ENCODE measurements at regions not wholly inside any gene's neighbourhood (a gene's known extent, or its start where the extent isn't known, plus 50 kb on each side); places are given as distances from the start of the nearest gene placed in this dataset.

GRCh38 chr6:71619836-71620235 is 266.5 kb upstream of the RIMS1 start:
- H3K27ac Mint-ChIP-seq: no peak overlapping the region
- POLR2A ChIA-PET: no interaction called here
- no peaks in the 10 kb centered on the region for H3K4me1 Mint-ChIP-seq (ENCODE audit: low read depth)
- no peaks in the 10 kb centered on the region for H3K27me3 Mint-ChIP-seq
- H3K4me3 Mint-ChIP-seq: no peak overlapping the region
- H3K36me3 Mint-ChIP-seq: no peaks in the 10 kb centered on the region
- H3K9me3 Mint-ChIP-seq: peaks cover 6% of the 10 kb centered on the region
- no peak for DNase-seq
- intact Hi-C loops (cut with micrococcal nuclease): no loop called here
- CTCF ChIA-PET: no interaction called here

- no peak overlapping the region for H3K27ac Mint-ChIP-seq
- intact Hi-C loops (cut with micrococcal nuclease): no loop called here
- H3K9me3 Mint-ChIP-seq: peaks cover 25% of the 10 kb centered on the region
- ChIA-PET POLR2A (no interaction called here), CTCF (no interaction called here)
- H3K4me1 Mint-ChIP-seq (ENCODE audit: low read depth): no peaks in the 10 kb centered on the region
- DNase-seq: no peak
- H3K36me3 Mint-ChIP-seq: no peaks in the 10 kb centered on the region
- no peaks in the 10 kb centered on the region for H3K27me3 Mint-ChIP-seq
- no peak overlapping the region for H3K4me3 Mint-ChIP-seq
Measured at GRCh38 chr6:71621918-71622519, 264.3 kb upstream of the RIMS1 start.

- intact Hi-C loops (cut with micrococcal nuclease): no loop called here
- DNase-seq: no peak
- no peaks in the 10 kb centered on the region for H3K4me1 Mint-ChIP-seq (ENCODE audit: low read depth)
- H3K27me3 Mint-ChIP-seq: no peaks in the 10 kb centered on the region
- no peak overlapping the region for H3K4me3 Mint-ChIP-seq
- POLR2A ChIA-PET: no interaction called here
- no peaks in the 10 kb centered on the region for H3K9me3 Mint-ChIP-seq
- CTCF ChIA-PET: no interaction called here
- no peaks in the 10 kb centered on the region for H3K36me3 Mint-ChIP-seq
- H3K27ac Mint-ChIP-seq: no peak overlapping the region
Measured at GRCh38 chr6:71642120-71642519, 244.2 kb upstream of the RIMS1 start.

GRCh38 chr6:71642793-71643192 is 243.6 kb upstream of the RIMS1 start:
- Mint-ChIP-seq H3K36me3 (no peaks in the 10 kb centered on the region), H3K27ac (no peak overlapping the region), H3K4me1 (ENCODE audit: low read depth) (no peaks in the 10 kb centered on the region), H3K27me3 (no peaks in the 10 kb centered on the region), H3K4me3 (no peak overlapping the region), H3K9me3 (no peaks in the 10 kb centered on the region)
- DNase-seq: no peak
- intact Hi-C loops (cut with micrococcal nuclease): no loop called here
- CTCF ChIA-PET: no interaction called here
- POLR2A ChIA-PET: no interaction called here

GRCh38 chr6:71645299-71645698 is 241.1 kb upstream of the RIMS1 start:
- Mint-ChIP-seq H3K27me3 (no peaks in the 10 kb centered on the region), H3K9me3 (no peaks in the 10 kb centered on the region), H3K36me3 (no peaks in the 10 kb centered on the region), H3K27ac (no peak overlapping the region), H3K4me3 (no peak overlapping the region), H3K4me1 (ENCODE audit: low read depth) (no peaks in the 10 kb centered on the region)
- CTCF ChIA-PET: no interaction called here
- intact Hi-C loops (cut with micrococcal nuclease): no loop called here
- POLR2A ChIA-PET: no interaction called here
- DNase-seq: no peak

GRCh38 chr6:71649915-71650314 is 236.4 kb upstream of the RIMS1 start:
- POLR2A ChIA-PET: no interaction called here
- Mint-ChIP-seq H3K36me3 (no peaks in the 10 kb centered on the region), H3K4me3 (no peak overlapping the region), H3K27ac (no peak overlapping the region), H3K4me1 (ENCODE audit: low read depth) (no peaks in the 10 kb centered on the region), H3K9me3 (no peaks in the 10 kb centered on the region), H3K27me3 (no peaks in the 10 kb centered on the region)
- CTCF ChIA-PET: no interaction called here
- no peak for DNase-seq
- intact Hi-C loops (cut with micrococcal nuclease): no loop called here

GRCh38 chr6:71651636-71652035 is 234.7 kb upstream of the RIMS1 start:
- Mint-ChIP-seq H3K9me3 (no peaks in the 10 kb centered on the region), H3K36me3 (no peaks in the 10 kb centered on the region), H3K27ac (no peak overlapping the region), H3K4me3 (no peak overlapping the region), H3K27me3 (no peaks in the 10 kb centered on the region), H3K4me1 (ENCODE audit: low read depth) (no peaks in the 10 kb centered on the region)
- intact Hi-C loops (cut with micrococcal nuclease): no loop called here
- ChIA-PET CTCF (interaction anchor here (0.6 kb wide), 1 partner anchor 343 kb away, joined by 3 read pairs; no protein-coding TSS in a partner anchor), POLR2A (no interaction called here)
- no peak for DNase-seq

- no peak for DNase-seq
- H3K9me3 Mint-ChIP-seq: no peaks in the 10 kb centered on the region
- no peaks in the 10 kb centered on the region for H3K4me1 Mint-ChIP-seq (ENCODE audit: low read depth)
- CTCF ChIA-PET: no interaction called here
- H3K36me3 Mint-ChIP-seq: no peaks in the 10 kb centered on the region
- intact Hi-C loops (cut with micrococcal nuclease): no loop called here
- no peak overlapping the region for H3K4me3 Mint-ChIP-seq
- POLR2A ChIA-PET: no interaction called here
- no peak overlapping the region for H3K27ac Mint-ChIP-seq
- H3K27me3 Mint-ChIP-seq: no peaks in the 10 kb centered on the region
Measured at GRCh38 chr6:71656121-71656520, 230.2 kb upstream of the RIMS1 start.

- intact Hi-C loops (cut with micrococcal nuclease): no loop called here
- ChIA-PET POLR2A (no interaction called here), CTCF (no interaction called here)
- Mint-ChIP-seq H3K27me3 (no peaks in the 10 kb centered on the region), H3K9me3 (peaks cover 2% of the 10 kb centered on the region), H3K4me1 (ENCODE audit: low read depth) (no peaks in the 10 kb centered on the region), H3K27ac (no peak overlapping the region), H3K4me3 (no peak overlapping the region), H3K36me3 (no peaks in the 10 kb centered on the region)
- DNase-seq: no peak
Measured at GRCh38 chr6:71665931-71666330, 220.4 kb upstream of the RIMS1 start.

GRCh38 chr6:71672876-71673275 is 213.5 kb upstream of the RIMS1 start:
- Mint-ChIP-seq H3K9me3 (no peaks in the 10 kb centered on the region), H3K4me3 (no peak overlapping the region), H3K27ac (no peak overlapping the region), H3K27me3 (no peaks in the 10 kb centered on the region), H3K36me3 (no peaks in the 10 kb centered on the region), H3K4me1 (ENCODE audit: low read depth) (no peaks in the 10 kb centered on the region)
- DNase-seq: no peak
- intact Hi-C loops (cut with micrococcal nuclease): no loop called here
- CTCF ChIA-PET: no interaction called here
- POLR2A ChIA-PET: no interaction called here

- intact Hi-C loops (cut with micrococcal nuclease): no loop called here
- CTCF ChIA-PET: no interaction called here
- Mint-ChIP-seq H3K36me3 (no peaks in the 10 kb centered on the region), H3K4me3 (no peak overlapping the region), H3K9me3 (no peaks in the 10 kb centered on the region), H3K27ac (no peak overlapping the region), H3K27me3 (no peaks in the 10 kb centered on the region), H3K4me1 (ENCODE audit: low read depth) (no peaks in the 10 kb centered on the region)
- POLR2A ChIA-PET: no interaction called here
- DNase-seq: no peak
Measured at GRCh38 chr6:71675386-71675785, 211.0 kb upstream of the RIMS1 start.

GRCh38 chr6:71676298-71676697 is 210.1 kb upstream of the RIMS1 start:
- Mint-ChIP-seq H3K9me3 (no peaks in the 10 kb centered on the region), H3K4me3 (no peak overlapping the region), H3K4me1 (ENCODE audit: low read depth) (no peaks in the 10 kb centered on the region), H3K27ac (no peak overlapping the region), H3K36me3 (no peaks in the 10 kb centered on the region), H3K27me3 (no peaks in the 10 kb centered on the region)
- ChIA-PET CTCF (no interaction called here), POLR2A (no interaction called here)
- DNase-seq: no peak
- intact Hi-C loops (cut with micrococcal nuclease): no loop called here

- intact Hi-C loops (cut with micrococcal nuclease): no loop called here
Measured at GRCh38 chr6:71678091-71678490, 208.3 kb upstream of the RIMS1 start.

More at GRCh38 chr6:71678091-71678490, 208.3 kb upstream of the RIMS1 start:
- no peaks in the 10 kb centered on the region for H3K36me3 Mint-ChIP-seq
- POLR2A ChIA-PET: no interaction called here
- H3K9me3 Mint-ChIP-seq: no peaks in the 10 kb centered on the region
- no peak for DNase-seq
- CTCF ChIA-PET: no interaction called here
- H3K27ac Mint-ChIP-seq: no peak overlapping the region
- H3K4me1 Mint-ChIP-seq (ENCODE audit: low read depth): no peaks in the 10 kb centered on the region
- H3K4me3 Mint-ChIP-seq: no peak overlapping the region
- H3K27me3 Mint-ChIP-seq: no peaks in the 10 kb centered on the region
